ENCODE measurements at regions not wholly inside any gene's neighbourhood (a gene's known extent, or its start where the extent isn't known, plus 50 kb on each side); places are given as distances from the start of the nearest gene placed in this dataset.

GRCh38 chr18:73283032-73283431 lies 415.2 kb upstream of the NETO1 start:
- no peak overlapping the region for H3K27ac Mint-ChIP-seq
- Histone ChIP-seq H3K56ac (ENCODE audit: insufficient read length, low read depth, low read length) (no peak overlapping the region), H2AFZ (ENCODE audit: low read length) (no peak overlapping the region), H3K4me2 (ENCODE audit: insufficient read depth, insufficient read length, low read length) (no peak overlapping the region), H3K79me2 (ENCODE audit: insufficient read depth, low read length) (no peaks in the 10 kb centered on the region), H3K18ac (ENCODE audit: insufficient read length, low read depth, low read length) (no peak overlapping the region), H4K91ac (ENCODE audit: insufficient read length, low read depth, low read length) (no peak overlapping the region), H3K79me1 (ENCODE audit: insufficient read depth, low read depth, low read length, poor library complexity, severe bottlenecking) (no peaks in the 10 kb centered on the region), H2BK20ac (ENCODE audit: low read depth, low read length, poor library complexity, severe bottlenecking) (no peak overlapping the region), H3K27me3 (ENCODE audit: insufficient read depth, low read length) (no peaks in the 10 kb centered on the region), H2BK12ac (ENCODE audit: insufficient read length, low read depth, low read length) (no peak overlapping the region), H3K9me3 (ENCODE audit: control insufficient read depth, low read depth, low read length) (no peaks in the 10 kb centered on the region), H2AK5ac (ENCODE audit: insufficient read length, low read length) (no peak overlapping the region), H3K23ac (ENCODE audit: insufficient read length, low read depth, low read length) (no peak overlapping the region), H2BK15ac (ENCODE audit: low read depth, low read length) (no peak overlapping the region), H3K27ac (ENCODE audit: insufficient read length, low read depth, low read length) (no peak overlapping the region), H2BK5ac (ENCODE audit: insufficient read length, low read length) (no peak overlapping the region), H3K9ac (ENCODE audit: extremely low read depth, insufficient read length, low read length) (no peak overlapping the region), H3K4ac (ENCODE audit: low read depth, low read length) (no peak overlapping the region), H3K14ac (ENCODE audit: insufficient read depth, low read length) (no peak overlapping the region), H4K20me1 (ENCODE audit: control insufficient read depth, insufficient read depth, insufficient read length) (no peaks in the 10 kb centered on the region), H3K23me2 (ENCODE audit: insufficient read length, low read depth, low read length, poor library complexity, severe bottlenecking) (no peaks in the 10 kb centered on the region), H4K5ac (ENCODE audit: insufficient read length, low read depth, low read length) (no peak overlapping the region), H3T11ph (ENCODE audit: low read length) (no peak overlapping the region), H2BK120ac (ENCODE audit: low read depth, low read length, poor library complexity, severe bottlenecking) (no peak overlapping the region), H3K4me1 (ENCODE audit: insufficient read depth, low read length) (no peaks in the 10 kb centered on the region), H4K8ac (replicated peaks; ENCODE audit: insufficient read length, low read depth, low read length) (no peak overlapping the region)
- H3K9me3 Mint-ChIP-seq = no peaks in the 10 kb centered on the region
- no peak for DNase-seq
- H3K36me3 Mint-ChIP-seq (ENCODE audit: insufficient read depth in 1 of 3, low read depth in 3 of 3) = no peaks in the 10 kb centered on the region
- H3K27me3 Mint-ChIP-seq (ENCODE audit: low read depth) = no peaks in the 10 kb centered on the region
- no peak for TF ChIP-seq CTCF (conservative IDR thresholded peaks at IDR 0.05)
- WGBS (ENCODE audit: extremely low coverage, insufficient read length, low lambda C conversion rate) = no CpG with 5 or more reads among the region's 2 CpGs
- H3K4me3 Mint-ChIP-seq = no peak overlapping the region
- H3K4me1 Mint-ChIP-seq = peaks cover 0 to 6% of the 10 kb centered on the region in 2 experiments; a peak in 2 of 4 replicates

Data from H9 (cell line).